GM10248 (cell line): ENCODE measurements at regions not wholly inside any gene's neighbourhood (a gene's known extent, or its start where the extent isn't known, plus 50 kb on each side); places are given as distances from the start of the nearest gene placed in this dataset.

Experiments used
- CTCF ChIA-PET: fragments of 300-600 bp; sonication (Branson Sonifier 250); formaldehyde crosslinking; extraction: SDS; loops from one replicate; lab custom pipeline; 2021; ENCODE audit warnings: antibody characterized with exemption; lab: Yijun Ruan, JAX
- POLR2A ChIA-PET: fragments of 350-650 bp; sonication (Branson Sonifier 250); formaldehyde crosslinking; extraction: SDS; loops from one replicate; lab custom pipeline; 2020; ENCODE audit warnings: antibody characterized with exemption; lab: Yijun Ruan, JAX
- DNase-seq: peaks from one replicate; pipeline ENCODE4 v3.0.0; 2012; ENCODE audit errors: extremely low spot score
- CTCF ChIP-seq: IDR thresholded peaks from 2 replicates; pipeline ENCODE4 v1.5.1; 2012; ENCODE audit warnings: mild to moderate bottlenecking, low read depth; ENCODE audit errors: extremely low read depth, missing control alignments, control extremely low read depth

GRCh38 chr11:130726234-130727037 is 189.8 kb downstream of the SNX19 start:
- ChIA-PET POLR2A (no interaction called here), CTCF (interaction anchor here (1.6 kb wide), 1 partner anchor 25 kb away, joined by 5 read pairs; no protein-coding TSS in a partner anchor)
- DNase-seq, result no peak
- TF ChIP-seq CTCF, result no peak

- TF ChIP-seq CTCF, result no peak
- ChIA-PET POLR2A (no interaction called here), CTCF (interaction anchor here (1.6 kb wide), 1 partner anchor 26 kb away, joined by 5 read pairs; no protein-coding TSS in a partner anchor)
- no peak for DNase-seq
Measured at GRCh38 chr11:130727157-130728119, 188.8 kb downstream of the SNX19 start.

GRCh38 chr11:130728185-130729180 is 187.8 kb downstream of the SNX19 start:
- no peak for DNase-seq
- ChIA-PET CTCF (interaction anchor here (0.8 to 1.6 kb wide), 2 partner anchors 10 to 28 kb away, joined by 3 to 5 read pairs; no protein-coding TSS in a partner anchor), POLR2A (no interaction called here)
- TF ChIP-seq CTCF, result no peak

GRCh38 chr11:130729193-130729592 is 187.1 kb downstream of the SNX19 start:
- ChIA-PET POLR2A (no interaction called here), CTCF (no interaction called here)
- no peak for TF ChIP-seq CTCF
- no peak for DNase-seq

GRCh38 chr11:130729678-130730300 is 186.5 kb downstream of the SNX19 start:
- CTCF ChIA-PET, result no interaction called here
- DNase-seq, result no peak
- no peak for TF ChIP-seq CTCF
- POLR2A ChIA-PET, result no interaction called here
